HG03378 (cell line): ENCODE measurements at regions not wholly inside any gene's neighbourhood (a gene's known extent, or its start where the extent isn't known, plus 50 kb on each side); places are given as distances from the start of the nearest gene placed in this dataset.

Experiments used
- ATAC-seq: cut with Tn5 transposase; IDR thresholded peaks from one replicate; pipeline ENCODE4 v1.9.1; 2021; ENCODE audit warnings: mild to moderate bottlenecking, moderate library complexity; ENCODE audit not compliant: unreplicated experiment

DNA sequence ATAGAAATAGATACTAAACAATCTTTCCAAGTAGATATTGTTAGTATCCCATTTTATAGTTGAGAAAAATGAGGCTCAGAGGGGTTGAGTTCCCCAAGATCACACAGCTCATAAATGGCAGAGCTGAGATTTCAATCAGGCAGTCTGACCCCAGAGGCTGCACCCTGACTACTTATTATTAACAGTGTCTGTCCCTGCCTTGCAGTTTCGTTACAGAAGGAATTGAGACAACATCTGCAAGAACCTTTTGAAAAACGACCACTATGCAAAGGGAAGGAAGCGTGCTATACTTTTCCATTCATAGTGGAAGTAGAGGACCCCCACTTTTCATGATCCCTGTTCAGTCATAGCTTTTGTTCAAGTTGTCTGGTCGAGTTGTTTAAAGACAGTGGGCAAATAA is 53.2 kb upstream of the SEC11C start:
- ATAC-seq: no peak

DNA sequence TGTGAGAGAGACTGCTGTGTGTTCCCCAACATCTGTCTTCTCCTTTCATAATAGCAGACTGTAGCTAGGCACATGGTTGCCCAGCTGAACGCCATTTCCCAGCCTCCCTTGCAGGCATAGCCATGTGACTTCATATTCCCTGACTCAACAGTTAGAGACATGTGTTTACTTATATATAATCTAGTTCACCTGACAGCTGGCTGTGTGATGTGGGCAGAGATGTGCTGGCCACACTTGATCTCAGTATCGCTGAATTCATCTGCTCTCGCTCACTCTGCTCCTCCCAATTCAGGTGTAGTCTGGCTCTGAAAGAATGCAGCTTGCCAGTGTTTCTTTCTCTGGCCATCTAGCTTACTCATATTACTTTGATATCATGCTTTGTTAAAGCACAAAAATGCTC is 52.3 kb upstream of the SEC11C start:
- no peak for ATAC-seq
